ENCODE measurements at regions not wholly inside any gene's neighbourhood (a gene's known extent, or its start where the extent isn't known, plus 50 kb on each side); places are given as distances from the start of the nearest gene placed in this dataset.

DNA sequence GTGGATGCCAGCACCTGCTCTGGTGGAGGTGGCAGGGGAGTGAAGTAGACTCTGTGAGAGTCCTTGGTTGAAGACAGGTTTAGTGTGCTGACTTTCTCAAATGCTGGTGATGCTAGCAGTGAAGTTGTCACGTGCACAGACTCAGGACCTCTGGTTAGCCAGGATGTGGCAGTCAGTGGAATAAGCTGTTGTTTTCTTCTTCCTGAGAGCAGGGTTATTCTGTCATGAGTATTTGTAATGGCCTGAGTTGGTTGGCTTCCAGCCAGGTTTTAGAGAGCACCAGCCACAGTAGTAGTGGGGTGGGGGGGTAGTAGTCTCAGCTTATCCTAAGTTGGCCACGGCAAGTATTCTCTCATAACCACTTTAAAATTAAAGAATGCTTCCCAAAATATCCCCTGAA, 169.7 kb upstream of the FOXN2 start:
- TF ChIP-seq, protein P1, sequence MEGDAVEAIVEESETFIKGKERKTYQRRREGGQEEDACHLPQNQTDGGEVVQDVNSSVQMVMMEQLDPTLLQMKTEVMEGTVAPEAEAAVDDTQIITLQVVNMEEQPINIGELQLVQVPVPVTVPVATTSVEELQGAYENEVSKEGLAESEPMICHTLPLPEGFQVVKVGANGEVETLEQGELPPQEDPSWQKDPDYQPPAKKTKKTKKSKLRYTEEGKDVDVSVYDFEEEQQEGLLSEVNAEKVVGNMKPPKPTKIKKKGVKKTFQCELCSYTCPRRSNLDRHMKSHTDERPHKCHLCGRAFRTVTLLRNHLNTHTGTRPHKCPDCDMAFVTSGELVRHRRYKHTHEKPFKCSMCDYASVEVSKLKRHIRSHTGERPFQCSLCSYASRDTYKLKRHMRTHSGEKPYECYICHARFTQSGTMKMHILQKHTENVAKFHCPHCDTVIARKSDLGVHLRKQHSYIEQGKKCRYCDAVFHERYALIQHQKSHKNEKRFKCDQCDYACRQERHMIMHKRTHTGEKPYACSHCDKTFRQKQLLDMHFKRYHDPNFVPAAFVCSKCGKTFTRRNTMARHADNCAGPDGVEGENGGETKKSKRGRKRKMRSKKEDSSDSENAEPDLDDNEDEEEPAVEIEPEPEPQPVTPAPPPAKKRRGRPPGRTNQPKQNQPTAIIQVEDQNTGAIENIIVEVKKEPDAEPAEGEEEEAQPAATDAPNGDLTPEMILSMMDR (IDR thresholded peaks at IDR 0.05): no peak
- TF ChIP-seq EP300 (IDR thresholded peaks at IDR 0.05) (no peak), POLR2AphosphoS5 (IDR thresholded peaks at IDR 0.05) (no peak)
